GM23248 (cell line): ENCODE measurements at regions not wholly inside any gene's neighbourhood (a gene's known extent, or its start where the extent isn't known, plus 50 kb on each side); places are given as distances from the start of the nearest gene placed in this dataset.
A peak's percentile ranks its signal among the peaks of the same experiment; 100 is the strongest.

Experiments
- DNase-seq: peaks from one replicate; pipeline ENCODE4 v3.0.0-alpha.2; 2015
- H2AFZ ChIP-seq: fragments of 200-600 bp; sonication (generic); 2 replicates; pipeline ENCODE4 v1.6.1; 2016; ENCODE audit warnings: antibody characterized with exemption
- H3F3A ChIP-seq: fragments of 200-600 bp; sonication (generic); 2 replicates; pipeline ENCODE4 v1.6.1; 2016; ENCODE audit warnings: mild to moderate bottlenecking, antibody characterized with exemption, mixed run types; ENCODE audit not compliant: insufficient read depth
- H3K27ac ChIP-seq: fragments of 200-600 bp; sonication (generic); 2 replicates; pipeline ENCODE4 v1.5.1; 2016; ENCODE audit warnings: mild to moderate bottlenecking
- H3K27me3 ChIP-seq: fragments of 200-600 bp; sonication (generic); replicated peaks from 2 replicates; pipeline ENCODE4 v1.6.1; 2016; ENCODE audit warnings: mild to moderate bottlenecking; ENCODE audit not compliant: insufficient read depth
- H3K36me3 ChIP-seq: fragments of 200-600 bp; sonication (generic); 2 replicates; pipeline ENCODE4 v1.6.1; 2016; ENCODE audit warnings: low read depth, mild to moderate bottlenecking
- H3K4me1 ChIP-seq: fragments of 200-600 bp; sonication (generic); 2 replicates; pipeline ENCODE4 v1.6.1; 2016; ENCODE audit warnings: mild to moderate bottlenecking; ENCODE audit not compliant: insufficient read depth
- H3K4me2 ChIP-seq: fragments of 200-600 bp; sonication (generic); one replicate; pipeline ENCODE4 v1.6.1; 2016; ENCODE audit warnings: mild to moderate bottlenecking; ENCODE audit not compliant: unreplicated experiment
- H3K4me3 ChIP-seq: fragments of 200-600 bp; sonication (generic); 2 replicates; pipeline ENCODE4 v1.5.1; 2016; ENCODE audit warnings: mild to moderate bottlenecking
- H3K79me2 ChIP-seq: fragments of 200-600 bp; sonication (generic); 2 replicates; pipeline ENCODE4 v1.6.1; 2016; ENCODE audit warnings: mild to moderate bottlenecking; ENCODE audit not compliant: insufficient read depth
- H3K9ac ChIP-seq: fragments of 200-600 bp; sonication (generic); 2 replicates; pipeline ENCODE4 v1.6.1; 2016; ENCODE audit warnings: mild to moderate bottlenecking
- H3K9me2 ChIP-seq: fragments of 200-600 bp; sonication (generic); 2 replicates; pipeline ENCODE4 v1.6.1; 2016; ENCODE audit warnings: mixed run types, mild to moderate bottlenecking, moderate library complexity; ENCODE audit not compliant: insufficient read depth
- H3K9me3 ChIP-seq: fragments of 200-600 bp; sonication (generic); one replicate; pipeline ENCODE4 v1.6.1; 2017; ENCODE audit warnings: low read depth
- H4K20me1 ChIP-seq: fragments of 200-600 bp; sonication (generic); 2 replicates; pipeline ENCODE4 v1.6.0; 2016; ENCODE audit not compliant: insufficient read depth
- EZH2 ChIP-seq: fragments of 200-600 bp; sonication (generic); IDR thresholded peaks from 2 replicates; pipeline ENCODE4 v1.6.1; 2018; ENCODE audit warnings: antibody characterized with exemption, mild to moderate bottlenecking; ENCODE audit not compliant: insufficient read depth, poor library complexity, severe bottlenecking
- EZH2phosphoT487 ChIP-seq: fragments of 200-600 bp; sonication (generic); IDR thresholded peaks from 2 replicates; pipeline ENCODE4 v1.6.1; 2018; ENCODE audit warnings: antibody characterized with exemption, moderate library complexity, mild to moderate bottlenecking, low read depth; ENCODE audit not compliant: insufficient read depth
- WGBS, 2 experiments: methylation state at CpG; one replicate each; pipeline ENCODE4 v1.1.6; 2015 to 2017; ENCODE audit warnings: low lambda C conversion rate in 2 of 2, low coverage in 1 of 2; ENCODE audit errors: missing lambda C conversion rate in 2 of 2; 5-methylcytosine and 5-hydroxymethylcytosine counted together
- in situ Hi-C: fragments of 300-500 bp; cut with MboI; formaldehyde crosslinking; loops from 2 replicates; pipeline ENCODE4 v1.15.0; 2020

- no peaks in the 10 kb centered on the region for H3K27me3 ChIP-seq
- TF ChIP-seq EZH2, result no peak
- TF ChIP-seq EZH2phosphoT487, result no peak
- 50 to 76% methylated on average over 1 of the region's 1 CpG for WGBS, 2 experiments
These were observed 375.9 kb downstream of the GPM6A start for GRCh38 chr4:175436196-175436595.

GRCh38 chr4:175440786-175441185, 371.3 kb downstream of the GPM6A start:
- Histone ChIP-seq H3K4me1 (no peaks in the 10 kb centered on the region), H2AFZ (0 out of 2 replicates have a peak overlapping the region, but pooled peaks have one; percentile 32), H3K9me2 (no peaks in the 10 kb centered on the region), H3K27me3 (no peaks in the 10 kb centered on the region), H4K20me1 (no peaks in the 10 kb centered on the region), H3K9ac (no peak overlapping the region), H3K4me3 (no peak overlapping the region), H3K79me2 (no peaks in the 10 kb centered on the region), H3K36me3 (no peaks in the 10 kb centered on the region), H3K27ac (no peak overlapping the region), H3K9me3 (no peaks in the 10 kb centered on the region), H3F3A (no peaks in the 10 kb centered on the region), H3K4me2 (no peak overlapping the region)
- in situ Hi-C loops, result no loop called here
- WGBS, 2 experiments, result 53 to 55% methylated on average over 2 of the region's 2 CpGs
- no peak for DNase-seq
- TF ChIP-seq EZH2phosphoT487 (no peak), EZH2 (no peak)

More at GRCh38 chr4:175436196-175436595, 375.9 kb downstream of the GPM6A start:
- no peak overlapping the region for H3K4me2 ChIP-seq
- no peaks in the 10 kb centered on the region for H3K79me2 ChIP-seq
- no peak overlapping the region for H3K9ac ChIP-seq
- no peak overlapping the region for H2AFZ ChIP-seq
- no peak overlapping the region for H3K27ac ChIP-seq
- H4K20me1 ChIP-seq, result no peaks in the 10 kb centered on the region
- no peaks in the 10 kb centered on the region for H3K9me3 ChIP-seq
- DNase-seq, result no peak
- no peaks in the 10 kb centered on the region for H3K4me1 ChIP-seq
- H3K4me3 ChIP-seq, result no peak overlapping the region
- no peaks in the 10 kb centered on the region for H3F3A ChIP-seq
- no peaks in the 10 kb centered on the region for H3K36me3 ChIP-seq
- no peaks in the 10 kb centered on the region for H3K9me2 ChIP-seq
- in situ Hi-C loops, result no loop called here

- WGBS, 2 experiments, result 48 to 54% methylated on average over 7 of the region's 7 CpGs
- H3K4me1 ChIP-seq, result no peaks in the 10 kb centered on the region
- H2AFZ ChIP-seq, result peak overlapping the region; percentile 32; the same call in 1 of the 2 replicates
- no peak overlapping the region for H3K4me2 ChIP-seq
- H3K79me2 ChIP-seq, result no peaks in the 10 kb centered on the region
- no peaks in the 10 kb centered on the region for H3K9me2 ChIP-seq
- H4K20me1 ChIP-seq, result no peaks in the 10 kb centered on the region
- no peak for DNase-seq
- no peaks in the 10 kb centered on the region for H3K27me3 ChIP-seq
- in situ Hi-C loops, result no loop called here
- H3K27ac ChIP-seq, result no peak overlapping the region
- TF ChIP-seq EZH2 (no peak), EZH2phosphoT487 (no peak)
- H3K4me3 ChIP-seq, result no peak overlapping the region
- no peaks in the 10 kb centered on the region for H3K36me3 ChIP-seq
- H3K9me3 ChIP-seq, result no peaks in the 10 kb centered on the region
- H3F3A ChIP-seq, result no peaks in the 10 kb centered on the region
- H3K9ac ChIP-seq, result no peak overlapping the region
These were observed 370.8 kb downstream of the GPM6A start for GRCh38 chr4:175441256-175441655.

DNA sequence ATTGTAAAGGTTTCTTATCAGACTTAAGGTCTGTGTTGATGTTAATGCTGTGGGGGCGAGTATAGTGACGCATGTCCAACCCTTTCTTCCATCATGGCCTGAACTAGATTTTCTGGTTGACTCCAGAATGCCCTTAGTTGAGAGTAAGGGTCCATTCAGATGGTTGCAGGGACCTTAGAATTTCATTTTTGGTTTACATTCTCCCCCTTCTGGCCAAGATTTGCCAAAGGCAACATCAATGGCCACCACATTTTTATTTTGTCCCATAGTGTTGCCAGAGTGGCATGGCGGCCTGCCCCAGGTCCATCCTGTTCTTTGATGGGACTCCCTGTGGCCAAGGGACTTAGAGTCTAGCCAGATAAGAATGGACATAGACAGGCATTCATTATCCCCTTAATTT, 368.5 kb downstream of the GPM6A start:
- no peaks in the 10 kb centered on the region for H3K27me3 ChIP-seq
- no peak overlapping the region for H3K9ac ChIP-seq
- in situ Hi-C loops, result no loop called here
- H3K9me3 ChIP-seq, result no peaks in the 10 kb centered on the region
- no peak overlapping the region for H3K4me3 ChIP-seq
- no peaks in the 10 kb centered on the region for H4K20me1 ChIP-seq
- H3K9me2 ChIP-seq, result no peaks in the 10 kb centered on the region
- H3K4me1 ChIP-seq, result no peaks in the 10 kb centered on the region
- TF ChIP-seq EZH2phosphoT487, result no peak
- TF ChIP-seq EZH2, result no peak
- H3K36me3 ChIP-seq, result no peaks in the 10 kb centered on the region
- no peak overlapping the region for H3K4me2 ChIP-seq
- H2AFZ ChIP-seq, result no peak overlapping the region
- no peaks in the 10 kb centered on the region for H3F3A ChIP-seq
- DNase-seq, result no peak
- H3K79me2 ChIP-seq, result no peaks in the 10 kb centered on the region
- H3K27ac ChIP-seq, result no peak overlapping the region
- 25 to 43% methylated on average over 3 of the region's 3 CpGs for WGBS, 2 experiments

DNA sequence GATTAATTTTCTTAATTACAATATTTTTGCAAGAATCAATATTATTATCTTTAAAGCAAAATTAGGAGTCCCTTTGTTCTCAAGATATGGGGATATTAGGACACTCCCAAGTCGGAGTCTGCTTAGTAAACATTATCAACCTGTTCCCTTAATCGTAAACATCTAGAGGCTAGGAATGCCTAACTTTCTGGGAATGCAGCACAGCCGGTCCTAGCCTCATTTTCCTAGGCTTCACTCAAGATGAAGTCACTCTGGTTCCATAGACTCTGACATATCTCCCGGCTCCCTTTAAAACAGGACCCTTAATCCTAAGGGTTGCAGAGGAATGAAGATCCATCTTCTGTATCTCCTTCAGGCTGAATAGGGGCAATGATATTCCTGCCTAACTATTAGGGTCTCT, 367.6 kb downstream of the GPM6A start:
- WGBS, 2 experiments, result 45 to 59% methylated on average over 4 of the region's 4 CpGs
- Histone ChIP-seq H2AFZ (no peak overlapping the region), H3K27me3 (no peaks in the 10 kb centered on the region), H3K27ac (no peak overlapping the region), H3K4me2 (no peak overlapping the region), H3K9ac (no peak overlapping the region), H3K4me3 (no peak overlapping the region), H4K20me1 (no peaks in the 10 kb centered on the region), H3K79me2 (no peaks in the 10 kb centered on the region), H3F3A (no peaks in the 10 kb centered on the region), H3K9me3 (no peaks in the 10 kb centered on the region), H3K9me2 (no peaks in the 10 kb centered on the region), H3K4me1 (no peaks in the 10 kb centered on the region), H3K36me3 (no peaks in the 10 kb centered on the region)
- in situ Hi-C loops, result no loop called here
- no peak for DNase-seq
- TF ChIP-seq EZH2 (no peak), EZH2phosphoT487 (no peak)
